CD4-positive, alpha-beta memory T cell (primary cell): ENCODE measurements at regions not wholly inside any gene's neighbourhood (a gene's known extent, or its start where the extent isn't known, plus 50 kb on each side); places are given as distances from the start of the nearest gene placed in this dataset.

Source experiments
- CTCF ChIA-PET: fragments of 350-600 bp; sonication (Branson Sonifier 250); formaldehyde crosslinking; loops from one replicate; lab custom pipeline; 2021; ENCODE audit warnings: inconsistent platforms; ENCODE audit not compliant: partially characterized antibody; lab: Charles Lee
- POLR2A ChIA-PET: fragments of 350-600 bp; sonication (Branson Sonifier 250); formaldehyde crosslinking; loops from one replicate; lab custom pipeline; 2021; ENCODE audit not compliant: partially characterized antibody; lab: Charles Lee
- DNase-seq, 5 donors: peaks; one replicate each; pipeline versions ENCODE4 v3.0.0 to v3.0.0-alpha.2; 2020 to 2022; ENCODE audit warnings: mixed read lengths in 1 of 5
- H3K27ac ChIP-seq: one replicate; pipeline ENCODE4 v1.7.0; 2013; ENCODE audit warnings: low read depth, low read length
- H3K27me3 ChIP-seq: 2 replicates; pipeline ENCODE4 v1.7.0; 2013; ENCODE audit warnings: mild to moderate bottlenecking, low read length, moderate library complexity; ENCODE audit not compliant: insufficient read depth
- H3K36me3 ChIP-seq: 2 replicates; pipeline ENCODE4 v1.7.0; 2013; ENCODE audit warnings: mild to moderate bottlenecking, low read length, moderate library complexity; ENCODE audit not compliant: insufficient read depth
- H3K4me1 ChIP-seq: 2 replicates; pipeline ENCODE4 v1.7.0; 2013; ENCODE audit warnings: mild to moderate bottlenecking, low read length, moderate library complexity; ENCODE audit not compliant: insufficient read depth
- H3K4me3 ChIP-seq, 2 donors: one replicate each; pipeline ENCODE4 v1.7.0; 2013; ENCODE audit warnings: low read length in 2 of 2, mild to moderate bottlenecking in 1 of 2
- H3K9me3 ChIP-seq, 2 donors: one replicate each; pipeline ENCODE4 v1.7.0; 2013; ENCODE audit warnings: low read length in 2 of 2, control low read depth in 1 of 2; ENCODE audit not compliant: control insufficient read depth in 1 of 2
- H3K27ac Mint-ChIP-seq, 7 donors: one replicate each; pipeline ENCODE4 v1.8.0; 2020 to 2021; ENCODE audit warnings: mixed read lengths in 7 of 7, mild to moderate bottlenecking in 6 of 7, inconsistent platforms in 3 of 7, moderate library complexity in 3 of 7
- H3K27me3 Mint-ChIP-seq, 2 donors: one replicate each; pipeline ENCODE4 v1.8.0; 2020 to 2021; ENCODE audit warnings: mixed read lengths in 2 of 2
- H3K36me3 Mint-ChIP-seq, 2 donors: one replicate each; pipeline ENCODE4 v1.8.0; 2020 to 2021; ENCODE audit warnings: mixed read lengths in 2 of 2, inconsistent platforms in 1 of 2, mild to moderate bottlenecking in 1 of 2
- H3K4me1 Mint-ChIP-seq, 4 donors: one replicate each; pipeline ENCODE4 v1.8.0; 2020 to 2021; ENCODE audit warnings: mixed read lengths in 4 of 4, mild to moderate bottlenecking in 1 of 4
- H3K4me3 Mint-ChIP-seq, 8 donors: one replicate each; pipeline ENCODE4 v1.8.0; 2020 to 2021; ENCODE audit warnings: mixed read lengths in 8 of 8, mild to moderate bottlenecking in 7 of 8, moderate library complexity in 6 of 8, inconsistent platforms in 3 of 8
- H3K9me3 Mint-ChIP-seq, 8 donors: one replicate each; pipeline ENCODE4 v1.8.0; 2020 to 2021; ENCODE audit warnings: mixed read lengths in 8 of 8, mild to moderate bottlenecking in 5 of 8, inconsistent platforms in 3 of 8, moderate library complexity in 1 of 8
- intact Hi-C: fragments of 100-400 bp; cut with micrococcal nuclease; formaldehyde crosslinking; loops from one replicate; pipeline ENCODE4 v1.15.1; 2023

GRCh38 chr2:129762386-129763189 lies 216.9 kb upstream of the RAB6C start:
- Mint-ChIP-seq H3K27me3 (peaks cover 0 to 2% of the 10 kb centered on the region in 2 donors), H3K4me1 (no peaks in the 10 kb centered on the region), H3K36me3 (no peaks in the 10 kb centered on the region), H3K27ac (no peak overlapping the region), H3K4me3 (no peak overlapping the region), H3K9me3 (no peaks in the 10 kb centered on the region)
- ChIA-PET POLR2A (no interaction called here), CTCF (no interaction called here)
- Histone ChIP-seq H3K9me3 (no peaks in the 10 kb centered on the region), H3K36me3 (no peaks in the 10 kb centered on the region), H3K27ac (no peak overlapping the region), H3K27me3 (no peaks in the 10 kb centered on the region), H3K4me1 (no peaks in the 10 kb centered on the region), H3K4me3 (no peak overlapping the region)
- intact Hi-C loops = no loop called here
- no peak for DNase-seq

- Mint-ChIP-seq H3K9me3 (no peaks in the 10 kb centered on the region), H3K36me3 (no peaks in the 10 kb centered on the region), H3K27ac (no peak overlapping the region), H3K27me3 (peaks cover 0 to 2% of the 10 kb centered on the region in 2 donors), H3K4me1 (no peaks in the 10 kb centered on the region), H3K4me3 (no peak overlapping the region)
- Histone ChIP-seq H3K4me3 (no peak overlapping the region), H3K27me3 (no peaks in the 10 kb centered on the region), H3K27ac (no peak overlapping the region), H3K36me3 (no peaks in the 10 kb centered on the region), H3K4me1 (no peaks in the 10 kb centered on the region), H3K9me3 (no peaks in the 10 kb centered on the region)
- intact Hi-C loops = no loop called here
- CTCF ChIA-PET = no interaction called here
- POLR2A ChIA-PET = no interaction called here
- no peak for DNase-seq
Observed at GRCh38 chr2:129763190-129763846, 216.1 kb upstream of the RAB6C start.

- H3K9me3 Mint-ChIP-seq = no peaks in the 10 kb centered on the region
- Histone ChIP-seq H3K27me3 (no peaks in the 10 kb centered on the region), H3K36me3 (no peaks in the 10 kb centered on the region), H3K27ac (no peak overlapping the region), H3K4me1 (no peaks in the 10 kb centered on the region), H3K9me3 (no peaks in the 10 kb centered on the region), H3K4me3 (no peak overlapping the region)
- intact Hi-C loops = no loop called here
- no peak for DNase-seq
- H3K36me3 Mint-ChIP-seq = no peaks in the 10 kb centered on the region
- H3K4me3 Mint-ChIP-seq = no peak overlapping the region
- no peaks in the 10 kb centered on the region for H3K4me1 Mint-ChIP-seq
- CTCF ChIA-PET = no interaction called here
- H3K27me3 Mint-ChIP-seq = peaks cover 0 to 2% of the 10 kb centered on the region in 2 donors
- H3K27ac Mint-ChIP-seq = no peak overlapping the region
- POLR2A ChIA-PET = no interaction called here
Observed at GRCh38 chr2:129763966-129764365, 215.5 kb upstream of the RAB6C start.

GRCh38 chr2:129764376-129765325 lies 214.8 kb upstream of the RAB6C start:
- Mint-ChIP-seq H3K4me3 (no peak overlapping the region), H3K27ac (no peak overlapping the region), H3K9me3 (no peaks in the 10 kb centered on the region), H3K27me3 (peaks cover 0 to 2% of the 10 kb centered on the region in 2 donors), H3K4me1 (no peaks in the 10 kb centered on the region), H3K36me3 (no peaks in the 10 kb centered on the region)
- intact Hi-C loops = no loop called here
- POLR2A ChIA-PET = no interaction called here
- no peak for DNase-seq
- H3K9me3 ChIP-seq = no peaks in the 10 kb centered on the region
- H3K36me3 ChIP-seq = no peaks in the 10 kb centered on the region
- CTCF ChIA-PET = no interaction called here
- no peaks in the 10 kb centered on the region for H3K27me3 ChIP-seq
- H3K4me1 ChIP-seq = no peaks in the 10 kb centered on the region
- no peak overlapping the region for H3K27ac ChIP-seq
- H3K4me3 ChIP-seq = no peak overlapping the region

GRCh38 chr2:129765326-129765677 lies 214.2 kb upstream of the RAB6C start:
- no peaks in the 10 kb centered on the region for H3K4me1 Mint-ChIP-seq
- Histone ChIP-seq H3K27ac (no peak overlapping the region), H3K4me3 (no peak overlapping the region), H3K27me3 (no peaks in the 10 kb centered on the region), H3K36me3 (no peaks in the 10 kb centered on the region), H3K4me1 (no peaks in the 10 kb centered on the region), H3K9me3 (no peaks in the 10 kb centered on the region)
- peaks cover 0 to 2% of the 10 kb centered on the region in 2 donors for H3K27me3 Mint-ChIP-seq
- ChIA-PET CTCF (no interaction called here), POLR2A (no interaction called here)
- no peak overlapping the region for H3K4me3 Mint-ChIP-seq
- intact Hi-C loops = no loop called here
- H3K9me3 Mint-ChIP-seq = no peaks in the 10 kb centered on the region
- DNase-seq = no peak
- no peak overlapping the region for H3K27ac Mint-ChIP-seq
- H3K36me3 Mint-ChIP-seq = no peaks in the 10 kb centered on the region

GRCh38 chr2:129765678-129766351 lies 213.7 kb upstream of the RAB6C start:
- Mint-ChIP-seq H3K4me1 (no peaks in the 10 kb centered on the region), H3K9me3 (no peaks in the 10 kb centered on the region), H3K27me3 (peaks cover 0 to 2% of the 10 kb centered on the region in 2 donors), H3K27ac (no peak overlapping the region), H3K4me3 (no peak overlapping the region), H3K36me3 (no peaks in the 10 kb centered on the region)
- intact Hi-C loops = no loop called here
- ChIA-PET CTCF (no interaction called here), POLR2A (no interaction called here)
- Histone ChIP-seq H3K27ac (no peak overlapping the region), H3K4me1 (no peaks in the 10 kb centered on the region), H3K36me3 (no peaks in the 10 kb centered on the region), H3K4me3 (no peak overlapping the region), H3K9me3 (no peaks in the 10 kb centered on the region), H3K27me3 (no peaks in the 10 kb centered on the region)
- no peak for DNase-seq
